GM13976 (cell line): ENCODE measurements at regions not wholly inside any gene's neighbourhood (a gene's known extent, or its start where the extent isn't known, plus 50 kb on each side); places are given as distances from the start of the nearest gene placed in this dataset.

Source experiments
- DNase-seq: peaks from one replicate; pipeline ENCODE4 v3.0.0; 2012; ENCODE audit warnings: low spot score
- in situ Hi-C: fragments of 300-500 bp; cut with MboI; formaldehyde crosslinking; loops from one replicate; pipeline ENCODE4 v1.12.0; 2022; ENCODE audit warnings: low sequenced_read_pairs, mixed read lengths, inconsistent platforms; ENCODE audit not compliant: unreplicated experiment
- TF ChIP-seq, protein P1 (sequence below): IDR thresholded peaks from 2 replicates; pipeline ENCODE4 v1.5.1; 2012; ENCODE audit warnings: borderline replicate concordance, mild to moderate bottlenecking; ENCODE audit not compliant: insufficient read depth; ENCODE audit errors: extremely low read depth, missing control alignments, control extremely low read depth

GRCh38 chr15:38187630-38188313 is 64.9 kb upstream of the SPRED1 start:
- in situ Hi-C loops, result no loop called here
- TF ChIP-seq, protein P1, sequence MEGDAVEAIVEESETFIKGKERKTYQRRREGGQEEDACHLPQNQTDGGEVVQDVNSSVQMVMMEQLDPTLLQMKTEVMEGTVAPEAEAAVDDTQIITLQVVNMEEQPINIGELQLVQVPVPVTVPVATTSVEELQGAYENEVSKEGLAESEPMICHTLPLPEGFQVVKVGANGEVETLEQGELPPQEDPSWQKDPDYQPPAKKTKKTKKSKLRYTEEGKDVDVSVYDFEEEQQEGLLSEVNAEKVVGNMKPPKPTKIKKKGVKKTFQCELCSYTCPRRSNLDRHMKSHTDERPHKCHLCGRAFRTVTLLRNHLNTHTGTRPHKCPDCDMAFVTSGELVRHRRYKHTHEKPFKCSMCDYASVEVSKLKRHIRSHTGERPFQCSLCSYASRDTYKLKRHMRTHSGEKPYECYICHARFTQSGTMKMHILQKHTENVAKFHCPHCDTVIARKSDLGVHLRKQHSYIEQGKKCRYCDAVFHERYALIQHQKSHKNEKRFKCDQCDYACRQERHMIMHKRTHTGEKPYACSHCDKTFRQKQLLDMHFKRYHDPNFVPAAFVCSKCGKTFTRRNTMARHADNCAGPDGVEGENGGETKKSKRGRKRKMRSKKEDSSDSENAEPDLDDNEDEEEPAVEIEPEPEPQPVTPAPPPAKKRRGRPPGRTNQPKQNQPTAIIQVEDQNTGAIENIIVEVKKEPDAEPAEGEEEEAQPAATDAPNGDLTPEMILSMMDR, result no peak
- DNase-seq, result no peak

GRCh38 chr15:38189671-38190295 is 62.9 kb upstream of the SPRED1 start:
- TF ChIP-seq, protein P1, result no peak
- no peak for DNase-seq
- in situ Hi-C loops, result no loop called here

- in situ Hi-C loops, result no loop called here
- DNase-seq, result no peak
- TF ChIP-seq, protein P1, result no peak
These were observed 62.1 kb upstream of the SPRED1 start for GRCh38 chr15:38190501-38190900.

DNA sequence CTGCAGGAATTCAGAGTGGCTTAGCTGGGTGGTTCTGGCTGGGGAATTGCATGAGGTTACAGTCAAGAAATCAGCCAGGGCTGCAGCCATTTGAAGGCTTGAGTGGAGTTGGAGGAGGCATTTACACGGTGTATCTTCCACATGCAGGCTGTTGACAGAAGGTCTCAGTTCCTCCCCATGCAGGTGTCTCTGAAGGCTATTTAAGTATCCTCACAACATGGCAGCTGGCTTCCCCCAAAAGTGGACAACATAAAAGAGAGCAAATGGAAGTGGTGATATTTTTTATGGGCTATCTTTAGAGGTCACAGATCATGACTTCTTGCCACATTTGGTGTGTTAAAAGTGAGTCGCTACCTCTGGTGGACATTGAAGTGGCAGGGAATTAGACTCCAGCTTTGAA is 60.1 kb upstream of the SPRED1 start:
- in situ Hi-C loops, result no loop called here
- no peak for DNase-seq
- TF ChIP-seq, protein P1, result no peak

DNA sequence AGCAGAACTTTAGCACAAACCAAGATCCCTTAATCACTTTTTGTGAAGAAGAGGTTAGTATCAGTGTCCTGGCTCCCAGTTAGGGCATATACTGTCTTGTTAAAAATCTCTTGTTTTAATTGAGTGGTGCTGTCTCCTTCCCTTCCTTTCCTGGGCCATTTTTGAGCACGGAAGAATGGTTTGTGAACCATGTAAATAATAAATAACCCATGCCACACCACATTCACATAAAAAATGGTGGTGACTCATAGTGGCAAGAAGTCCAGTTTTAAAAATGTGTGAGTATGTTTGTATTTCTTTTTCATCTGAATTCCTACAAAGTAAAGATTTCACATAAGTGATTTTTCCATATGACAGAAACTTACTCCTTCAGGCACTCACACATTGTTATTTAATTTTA is 59.1 kb upstream of the SPRED1 start:
- in situ Hi-C loops, result no loop called here
- TF ChIP-seq, protein P1, result no peak
- DNase-seq, result no peak

DNA sequence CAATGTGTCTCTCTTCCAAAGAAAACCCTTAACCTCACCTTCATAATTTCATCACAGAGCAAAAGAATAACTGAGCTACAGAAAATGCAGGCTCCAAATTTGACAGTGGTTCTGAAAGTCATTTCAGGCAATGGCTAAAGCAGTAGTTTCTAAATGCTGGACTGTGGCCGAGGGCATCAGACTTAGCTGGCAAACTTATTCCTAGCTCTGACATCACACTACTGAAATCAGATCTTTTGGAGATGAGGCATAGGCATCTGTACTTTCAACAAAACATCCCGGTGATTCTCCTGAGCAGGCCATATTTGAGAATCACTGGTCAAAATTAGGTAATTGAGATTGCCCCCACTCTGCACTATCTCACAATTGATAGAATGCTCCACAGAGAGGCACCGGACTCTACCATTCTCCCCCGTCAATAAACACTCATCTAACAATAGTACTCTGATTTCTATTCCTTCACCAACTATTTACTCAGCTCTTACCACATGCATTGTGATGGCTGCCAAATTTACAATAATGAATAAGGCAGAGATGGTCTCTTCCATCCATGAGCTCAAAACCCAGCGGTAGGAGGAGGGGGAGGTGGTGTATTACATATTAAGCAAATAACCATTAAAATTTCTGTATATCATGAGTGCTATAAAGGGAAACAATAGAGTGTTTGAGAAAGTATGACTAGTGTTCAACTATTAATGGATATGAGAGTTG is 57.3 kb upstream of the SPRED1 start:
- in situ Hi-C loops, result no loop called here
- no peak for DNase-seq
- TF ChIP-seq, protein P1, result no peak
